H1 (cell line): ENCODE measurements at regions not wholly inside any gene's neighbourhood (a gene's known extent, or its start where the extent isn't known, plus 50 kb on each side); places are given as distances from the start of the nearest gene placed in this dataset.

ENCODE experiments used
- JUND ChIP-seq: IDR thresholded peaks from 2 replicates; pipeline ENCODE4 v1.6.1; 2011; ENCODE audit warnings: mild to moderate bottlenecking, improper control_type of control experiment, low read length
- KDM1A ChIP-seq: fragments of 200-600, 300-600 bp; sonication (generic); IDR thresholded peaks from 2 replicates; pipeline ENCODE4 v1.7.1; 2016; ENCODE audit warnings: mild to moderate bottlenecking, low read length, borderline replicate concordance
- KDM5A ChIP-seq: fragments of 200-600 bp; IDR thresholded peaks from 2 replicates; pipeline ENCODE4 v1.7.1; 2012; ENCODE audit warnings: mild to moderate bottlenecking, low read length, inconsistent platforms, mixed read lengths
- RNF2 ChIP-seq: fragments of 200-900, 300-1000 bp; sonication (generic); IDR thresholded peaks from 2 replicates; pipeline ENCODE4 v1.7.1; 2016; ENCODE audit warnings: borderline replicate concordance, low read depth, mild to moderate bottlenecking, antibody characterized with exemption, low read length; ENCODE audit not compliant: poor library complexity, severe bottlenecking; ENCODE audit errors: missing control alignments
- RXRA ChIP-seq: IDR thresholded peaks from 2 replicates; pipeline ENCODE4 v1.6.1; 2011; ENCODE audit warnings: low read depth, mild to moderate bottlenecking, low read length, moderate library complexity; ENCODE audit not compliant: insufficient read depth
- SP2 ChIP-seq: IDR thresholded peaks from 2 replicates; pipeline ENCODE4 v1.6.1; 2012; ENCODE audit warnings: mild to moderate bottlenecking, low read length, inconsistent platforms
- SRF ChIP-seq: IDR thresholded peaks from 2 replicates; pipeline ENCODE4 v1.6.1; 2011; ENCODE audit warnings: mild to moderate bottlenecking, low read depth, low read length, moderate library complexity
- TCF12 ChIP-seq: IDR thresholded peaks from 2 replicates; pipeline ENCODE4 v1.6.1; 2011; ENCODE audit warnings: low read depth, mild to moderate bottlenecking, low read length
- TF ChIP-seq, protein P1 (sequence below): IDR thresholded peaks from 2 replicates; pipeline ENCODE4 v1.6.1; 2012; ENCODE audit warnings: inconsistent platforms

DNA sequence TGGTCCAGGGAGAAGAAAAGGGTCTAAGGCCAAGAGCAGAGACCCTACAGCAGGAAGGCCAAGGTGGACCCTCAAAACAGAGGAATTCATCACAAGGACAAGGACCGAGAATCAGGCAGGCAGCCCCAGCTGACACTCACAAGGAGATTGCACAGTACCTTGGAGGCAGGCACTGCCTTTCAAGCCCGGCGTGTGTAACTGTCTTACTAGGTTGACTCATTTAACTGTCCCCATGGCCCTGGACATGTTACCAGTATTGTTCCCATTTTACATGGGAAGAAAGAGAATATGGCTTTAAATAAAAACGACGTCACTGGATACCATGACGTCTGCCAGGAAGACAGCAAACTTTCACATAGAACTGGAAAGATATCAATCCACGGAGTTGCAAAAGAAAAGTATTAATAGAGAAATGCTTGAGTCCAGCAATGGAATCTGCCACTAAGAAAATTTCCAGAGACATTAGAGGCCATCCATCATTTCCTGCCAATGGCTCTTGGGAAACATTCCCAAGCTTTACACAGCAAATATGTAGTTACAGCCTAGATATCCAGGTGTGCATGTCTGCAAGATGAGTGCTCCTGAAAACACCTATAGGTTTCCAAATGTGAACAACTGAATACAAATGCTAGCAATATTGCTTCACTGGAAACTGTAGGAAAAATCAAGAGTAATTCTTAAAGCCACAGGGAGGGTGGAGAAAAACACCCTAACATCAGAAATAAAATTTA lies 111.5 kb upstream of the RPS6KA2 start (continued):
- TF ChIP-seq, protein P1, sequence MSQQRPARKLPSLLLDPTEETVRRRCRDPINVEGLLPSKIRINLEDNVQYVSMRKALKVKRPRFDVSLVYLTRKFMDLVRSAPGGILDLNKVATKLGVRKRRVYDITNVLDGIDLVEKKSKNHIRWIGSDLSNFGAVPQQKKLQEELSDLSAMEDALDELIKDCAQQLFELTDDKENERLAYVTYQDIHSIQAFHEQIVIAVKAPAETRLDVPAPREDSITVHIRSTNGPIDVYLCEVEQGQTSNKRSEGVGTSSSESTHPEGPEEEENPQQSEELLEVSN, result no peak
- no peak for TF ChIP-seq TCF12
- TF ChIP-seq KDM1A, result no peak
- no peak for TF ChIP-seq JUND
- no peak for TF ChIP-seq SP2
- no peak for TF ChIP-seq SRF
- TF ChIP-seq RXRA, result no peak
- TF ChIP-seq RNF2, result no peak
- no peak for TF ChIP-seq KDM5A
